WTC11 (cell line): ENCODE measurements at regions not wholly inside any gene's neighbourhood (a gene's known extent, or its start where the extent isn't known, plus 50 kb on each side); places are given as distances from the start of the nearest gene placed in this dataset.

Experiments
- ATAC-seq: fragments of 200-7000 bp; cut with Tn5 transposase; 2 replicates; pipeline ENCODE4 v1.10.0; 2021; ENCODE audit warnings: mild to moderate bottlenecking, moderate library complexity
- CTCF ChIA-PET: fragments of 300-600 bp; sonication (Branson Sonifier 250); formaldehyde crosslinking; loops from one replicate; lab custom pipeline; 2021; ENCODE audit warnings: antibody characterized with exemption; lab: Charles Lee
- POLR2A ChIA-PET: fragments of 350-600 bp; sonication (Branson Sonifier 250); formaldehyde crosslinking; loops from one replicate; lab custom pipeline; 2021; ENCODE audit warnings: antibody characterized with exemption; lab: Charles Lee
- DNase-seq: peaks from one replicate; pipeline ENCODE4 v3.0.0; 2021; ENCODE audit warnings: low spot score
- H3K27ac Mint-ChIP-seq: 2 replicates; pipeline ENCODE4 v1.8.0; 2021; ENCODE audit warnings: mixed read lengths
- H3K27me3 Mint-ChIP-seq: 2 replicates; pipeline ENCODE4 v1.8.0; 2021; ENCODE audit warnings: low read depth, mild to moderate bottlenecking, moderate library complexity, mixed read lengths
- H3K36me3 Mint-ChIP-seq: 2 replicates; pipeline ENCODE4 v1.8.0; 2021; ENCODE audit warnings: mixed read lengths
- H3K4me1 Mint-ChIP-seq: 2 replicates; pipeline ENCODE4 v1.8.0; 2022; ENCODE audit warnings: mixed read lengths
- H3K4me3 Mint-ChIP-seq: 2 replicates; pipeline ENCODE4 v1.8.0; 2021; ENCODE audit warnings: mild to moderate bottlenecking, moderate library complexity, mixed read lengths
- H3K9me3 Mint-ChIP-seq: 2 replicates; pipeline ENCODE4 v1.8.0; 2021; ENCODE audit warnings: mixed read lengths
- AR ChIP-seq: fragments of 250-450 bp; sonication (Bioruptor Pico); IDR thresholded peaks from 2 replicates; pipeline ENCODE4 v1.9.0; 2021; ENCODE audit warnings: mild to moderate bottlenecking
- CBFB ChIP-seq: sonication (generic); formaldehyde crosslinking; IDR thresholded peaks from 2 replicates; pipeline ENCODE4 v1.8.1; 2022; ENCODE audit warnings: mild to moderate bottlenecking, low read depth, missing genetic modification reagents
- E2F5 ChIP-seq: sonication (generic); formaldehyde crosslinking; IDR thresholded peaks from 2 replicates; pipeline ENCODE4 v1.8.1; 2022; ENCODE audit warnings: mild to moderate bottlenecking, moderate library complexity, missing genetic modification reagents
- ERG ChIP-seq: fragments of 250-450 bp; sonication (Bioruptor Pico); IDR thresholded peaks from 2 replicates; pipeline ENCODE4 v1.8.0; 2021; ENCODE audit warnings: mild to moderate bottlenecking
- FOXK1 ChIP-seq: sonication (generic); formaldehyde crosslinking; IDR thresholded peaks from 2 replicates; pipeline ENCODE4 v1.8.0; 2022; ENCODE audit warnings: mild to moderate bottlenecking, moderate library complexity, missing genetic modification reagents
- JAZF1 ChIP-seq: fragments of 250-450 bp; sonication (Bioruptor Pico); IDR thresholded peaks from 2 replicates; pipeline ENCODE4 v1.9.0; 2021; ENCODE audit warnings: moderate library complexity, mild to moderate bottlenecking, inconsistent platforms
- JUN ChIP-seq: sonication (generic); formaldehyde crosslinking; IDR thresholded peaks from 2 replicates; pipeline ENCODE4 v1.8.0; 2023; ENCODE audit warnings: mild to moderate bottlenecking, missing genetic modification reagents
- MYBL2 ChIP-seq: sonication (generic); formaldehyde crosslinking; IDR thresholded peaks from 2 replicates; pipeline ENCODE4 v1.8.1; 2023; ENCODE audit warnings: mild to moderate bottlenecking, moderate library complexity, missing genetic modification reagents
- NFE2L1 ChIP-seq: sonication (generic); formaldehyde crosslinking; IDR thresholded peaks from 2 replicates; pipeline ENCODE4 v1.8.1; 2023; ENCODE audit warnings: missing genetic modification reagents
- NFYB ChIP-seq: sonication (generic); formaldehyde crosslinking; conservative IDR thresholded peaks from 2 replicates; pipeline ENCODE4 v1.8.0; 2022; ENCODE audit warnings: low read depth, missing genetic modification reagents
- NR2C2 ChIP-seq: sonication (generic); formaldehyde crosslinking; IDR thresholded peaks from 2 replicates; pipeline ENCODE4 v1.8.0; 2022; ENCODE audit warnings: mild to moderate bottlenecking, missing genetic modification reagents
- PREB ChIP-seq: sonication (generic); formaldehyde crosslinking; IDR thresholded peaks from 2 replicates; pipeline ENCODE4 v1.8.1; 2022; ENCODE audit warnings: mild to moderate bottlenecking, missing genetic modification reagents, moderate library complexity, borderline replicate concordance
- TP53 ChIP-seq: sonication (generic); formaldehyde crosslinking; IDR thresholded peaks from 2 replicates; pipeline ENCODE4 v1.8.1; 2023; ENCODE audit warnings: mild to moderate bottlenecking, missing genetic modification reagents
- USF2 ChIP-seq: sonication (generic); formaldehyde crosslinking; IDR thresholded peaks from 2 replicates; pipeline ENCODE4 v1.8.1; 2023; ENCODE audit warnings: mild to moderate bottlenecking, missing genetic modification reagents, moderate library complexity
- ZBTB21 ChIP-seq: sonication (generic); formaldehyde crosslinking; IDR thresholded peaks from 2 replicates; pipeline ENCODE4 v1.8.1; 2023; ENCODE audit warnings: mild to moderate bottlenecking, missing genetic modification reagents, borderline replicate concordance
- ZMAT4 ChIP-seq: fragments of 250-450 bp; sonication (Bioruptor Pico); IDR thresholded peaks from 2 replicates; pipeline ENCODE4 v1.9.0; 2021; ENCODE audit warnings: mild to moderate bottlenecking
- ZNF219 ChIP-seq: sonication (generic); formaldehyde crosslinking; IDR thresholded peaks from 2 replicates; pipeline ENCODE4 v1.8.0; 2023; ENCODE audit warnings: missing genetic modification reagents, mild to moderate bottlenecking, borderline replicate concordance

GRCh38 chr16:58940609-58941008 is 206.5 kb upstream of the GOT2 start (continued):
- TF ChIP-seq AR (CRISPR knock-in tag), result no peak
- no peak for TF ChIP-seq E2F5

GRCh38 chr16:58938811-58939210 is 204.7 kb upstream of the GOT2 start:
- TF ChIP-seq ZBTB21 (CRISPR knock-in tag), result no peak
- TF ChIP-seq ERG (CRISPR knock-in tag), result no peak
- TF ChIP-seq CBFB, result no peak
- no peak for TF ChIP-seq ZMAT4 (CRISPR knock-in tag)
- no peak for TF ChIP-seq FOXK1
- no peak for TF ChIP-seq TP53 (CRISPR knock-in tag)
- POLR2A ChIA-PET, result interaction anchor here (0.5 kb wide), 1 partner anchor 195 kb away, joined by 3 read pairs; no protein-coding TSS in a partner anchor
- Mint-ChIP-seq H3K36me3 (no peaks in the 10 kb centered on the region; the same call in 1 of the 2 replicates), H3K27me3 (no peaks in the 10 kb centered on the region), H3K9me3 (peaks cover 16% of the 10 kb centered on the region), H3K27ac (peak overlapping the region; percentile 25), H3K4me1 (peaks cover 27% of the 10 kb centered on the region), H3K4me3 (no peak overlapping the region)
- CTCF ChIA-PET, result interaction anchor here (0.8 to 1.6 kb wide), 2 partner anchors 124 to 210 kb away, joined by 3 to 7 read pairs; no protein-coding TSS in a partner anchor
- DNase-seq (no peak), ATAC-seq (peak; percentile 89)

GRCh38 chr16:58937661-58938060 is 203.5 kb upstream of the GOT2 start:
- DNase-seq (no peak), ATAC-seq (no peak)
- H3K27me3 Mint-ChIP-seq, result no peaks in the 10 kb centered on the region
- peaks cover 27% of the 10 kb centered on the region for H3K4me1 Mint-ChIP-seq
- POLR2A ChIA-PET, result no interaction called here
- H3K36me3 Mint-ChIP-seq, result peaks cover 5% of the 10 kb centered on the region
- no peak overlapping the region for H3K4me3 Mint-ChIP-seq
- CTCF ChIA-PET, result no interaction called here
- H3K9me3 Mint-ChIP-seq, result peaks cover 22% of the 10 kb centered on the region
- H3K27ac Mint-ChIP-seq, result no peak overlapping the region
- TF ChIP-seq MYBL2 (CRISPR knock-in tag) (no peak), NFYB (CRISPR knock-in tag) (no peak), ZNF219 (CRISPR knock-in tag) (no peak), PREB (CRISPR knock-in tag) (no peak), JUN (CRISPR knock-in tag) (no peak), NR2C2 (no peak), NFE2L1 (CRISPR knock-in tag) (no peak), USF2 (CRISPR knock-in tag) (no peak), JAZF1 (CRISPR knock-in tag) (no peak)
- TF ChIP-seq, all 79 proteins: peak for 0
